CD4-positive, alpha-beta T cell (primary cell): ENCODE measurements at regions not wholly inside any gene's neighbourhood (a gene's known extent, or its start where the extent isn't known, plus 50 kb on each side); places are given as distances from the start of the nearest gene placed in this dataset.

Source experiments
- ATAC-seq: fragments of 200-7000 bp; cut with Tn5 transposase; one replicate; pipeline ENCODE4 v1.10.0; 2022; ENCODE audit warnings: mild to moderate bottlenecking; ENCODE audit not compliant: poor library complexity
- CTCF ChIA-PET: fragments of 350-600 bp; sonication (Branson Sonifier 250); formaldehyde crosslinking; loops from one replicate; lab custom pipeline; 2021; ENCODE audit warnings: antibody characterized with exemption, inconsistent platforms; lab: Charles Lee
- POLR2A ChIA-PET: fragments of 350-600 bp; sonication (Branson Sonifier 250); formaldehyde crosslinking; loops from one replicate; lab custom pipeline; 2021; ENCODE audit warnings: antibody characterized with exemption, inconsistent platforms; lab: Charles Lee
- DNase-seq, 14 experiments: peaks; one replicate each; pipeline ENCODE4 v3.0.0-alpha.2; 2013 to 2020; ENCODE audit warnings: mixed read lengths in 2 of 14
- H3K27ac ChIP-seq, 2 donors: one replicate each; pipeline versions ENCODE4 v1.5.1 to v1.7.0; 2013; ENCODE audit warnings: low read length in 2 of 2, low read depth in 1 of 2, mild to moderate bottlenecking in 1 of 2
- H3K27me3 ChIP-seq, 2 experiments: 1 replicate in 1 of 2; 2 replicates in 1 of 2; pipeline versions ENCODE4 v1.6.1 to v1.7.0; 2013; ENCODE audit warnings: low read length in 2 of 2, control low read depth in 1 of 2, mild to moderate bottlenecking in 1 of 2, moderate library complexity in 1 of 2; ENCODE audit not compliant: insufficient read depth in 2 of 2, control insufficient read depth in 1 of 2
- H3K36me3 ChIP-seq: one replicate; pipeline ENCODE4 v1.6.1; 2013; ENCODE audit warnings: low read length, control low read depth; ENCODE audit not compliant: insufficient read depth
- H3K4me1 ChIP-seq: one replicate; pipeline ENCODE4 v1.6.1; 2013; ENCODE audit warnings: low read length, control low read depth; ENCODE audit not compliant: insufficient read depth
- H3K4me3 ChIP-seq: one replicate; pipeline ENCODE4 v1.5.1; 2013; ENCODE audit warnings: mild to moderate bottlenecking, low read length, moderate library complexity
- H3K9me3 ChIP-seq, 2 experiments: 1 replicate in 1 of 2; 2 replicates in 1 of 2; pipeline versions ENCODE4 v1.6.1 to v1.7.0; 2013; ENCODE audit warnings: low read length in 2 of 2, mild to moderate bottlenecking in 2 of 2, control low read depth in 1 of 2, moderate library complexity in 1 of 2; ENCODE audit not compliant: control insufficient read depth in 1 of 2, insufficient read depth in 1 of 2
- H3K27ac Mint-ChIP-seq: one replicate; pipeline ENCODE4 v1.8.0; 2020; ENCODE audit warnings: mixed read lengths
- H3K27me3 Mint-ChIP-seq: one replicate; pipeline ENCODE4 v1.8.0; 2021; ENCODE audit warnings: mixed read lengths
- H3K36me3 Mint-ChIP-seq: one replicate; pipeline ENCODE4 v1.8.0; 2021; ENCODE audit warnings: low read depth, mixed read lengths
- H3K4me1 Mint-ChIP-seq: one replicate; pipeline ENCODE4 v1.8.0; 2021; ENCODE audit warnings: low read depth, mixed read lengths
- H3K4me3 Mint-ChIP-seq: one replicate; pipeline ENCODE4 v1.8.0; 2020; ENCODE audit warnings: mild to moderate bottlenecking, mixed read lengths
- H3K9me3 Mint-ChIP-seq: one replicate; pipeline ENCODE4 v1.8.0; 2020; ENCODE audit warnings: mixed read lengths
- intact Hi-C, 2 experiments: fragments of 100-400 bp; cut with DNase I in 1 of 2; cut with micrococcal nuclease in 1 of 2; formaldehyde crosslinking; loops; one replicate each; pipeline versions ENCODE4 v1.15.1 to v1.9.0; 2023 to 2025; cut with DNase I, micrococcal nuclease
- TF ChIP-seq, protein P1 (sequence below): fragments of 200-600 bp; IDR thresholded peaks from one replicate; pipeline ENCODE4 v1.8.0; 2022; ENCODE audit warnings: antibody characterized with exemption, mild to moderate bottlenecking

DNA sequence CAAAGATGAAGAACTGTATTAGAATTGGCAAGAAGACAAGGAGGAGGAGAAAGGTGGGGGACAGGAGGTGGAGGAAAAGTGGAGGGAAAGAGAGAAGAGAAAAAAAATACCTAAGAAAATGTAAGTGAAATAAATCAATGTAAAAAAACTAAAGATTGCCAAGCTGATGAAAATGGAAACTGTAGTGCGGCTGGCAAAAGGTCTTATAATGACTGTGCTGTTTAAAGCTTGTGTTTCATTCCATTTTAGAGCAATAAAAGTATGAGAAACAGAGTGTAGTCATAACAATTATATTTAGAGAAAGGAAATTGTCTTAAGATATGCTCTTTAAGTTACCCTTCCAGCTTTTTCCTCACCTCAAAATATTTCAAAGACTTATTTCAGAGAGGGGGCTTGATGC, 670.5 kb upstream of the SEMA6A start:
- H3K36me3 ChIP-seq = no peaks in the 10 kb centered on the region
- no peak overlapping the region for H3K27ac ChIP-seq
- intact Hi-C loops = no loop called here
- ChIA-PET POLR2A (no interaction called here), CTCF (no interaction called here)
- ATAC-seq (no peak), DNase-seq (no peak)
- no peaks in the 10 kb centered on the region for H3K4me1 ChIP-seq
- H3K27ac Mint-ChIP-seq = no peak overlapping the region
- H3K9me3 Mint-ChIP-seq = peaks cover 6% of the 10 kb centered on the region
- H3K9me3 ChIP-seq = peaks cover 0 to 11% of the 10 kb centered on the region in 2 experiments
- H3K27me3 ChIP-seq = no peaks in the 10 kb centered on the region
- TF ChIP-seq, protein P1, sequence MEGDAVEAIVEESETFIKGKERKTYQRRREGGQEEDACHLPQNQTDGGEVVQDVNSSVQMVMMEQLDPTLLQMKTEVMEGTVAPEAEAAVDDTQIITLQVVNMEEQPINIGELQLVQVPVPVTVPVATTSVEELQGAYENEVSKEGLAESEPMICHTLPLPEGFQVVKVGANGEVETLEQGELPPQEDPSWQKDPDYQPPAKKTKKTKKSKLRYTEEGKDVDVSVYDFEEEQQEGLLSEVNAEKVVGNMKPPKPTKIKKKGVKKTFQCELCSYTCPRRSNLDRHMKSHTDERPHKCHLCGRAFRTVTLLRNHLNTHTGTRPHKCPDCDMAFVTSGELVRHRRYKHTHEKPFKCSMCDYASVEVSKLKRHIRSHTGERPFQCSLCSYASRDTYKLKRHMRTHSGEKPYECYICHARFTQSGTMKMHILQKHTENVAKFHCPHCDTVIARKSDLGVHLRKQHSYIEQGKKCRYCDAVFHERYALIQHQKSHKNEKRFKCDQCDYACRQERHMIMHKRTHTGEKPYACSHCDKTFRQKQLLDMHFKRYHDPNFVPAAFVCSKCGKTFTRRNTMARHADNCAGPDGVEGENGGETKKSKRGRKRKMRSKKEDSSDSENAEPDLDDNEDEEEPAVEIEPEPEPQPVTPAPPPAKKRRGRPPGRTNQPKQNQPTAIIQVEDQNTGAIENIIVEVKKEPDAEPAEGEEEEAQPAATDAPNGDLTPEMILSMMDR = no peak
- H3K4me1 Mint-ChIP-seq = no peaks in the 10 kb centered on the region
- no peaks in the 10 kb centered on the region for H3K36me3 Mint-ChIP-seq
- H3K4me3 ChIP-seq = no peak overlapping the region
- no peaks in the 10 kb centered on the region for H3K27me3 Mint-ChIP-seq
- no peak overlapping the region for H3K4me3 Mint-ChIP-seq

DNA sequence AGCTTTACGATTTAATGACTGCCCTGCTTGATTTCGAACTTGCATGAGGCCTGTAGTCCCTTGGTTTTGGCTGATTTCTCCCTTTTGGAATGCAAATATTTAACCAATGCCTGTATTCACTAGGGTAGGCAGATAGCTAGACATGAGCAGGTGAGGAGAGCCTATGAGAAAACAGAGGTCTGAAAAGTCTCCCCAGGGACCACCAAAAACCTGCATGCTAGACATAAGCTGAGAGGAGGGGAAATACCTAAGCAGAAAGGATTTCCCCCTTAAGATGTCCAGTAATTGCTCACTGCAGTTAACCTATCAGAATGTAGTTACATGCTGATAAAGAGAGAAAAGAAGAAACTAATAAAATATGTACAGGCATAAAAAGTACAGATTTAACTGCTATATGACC, 667.4 kb upstream of the SEMA6A start:
- Mint-ChIP-seq H3K9me3 (peaks cover 5% of the 10 kb centered on the region), H3K36me3 (no peaks in the 10 kb centered on the region), H3K27ac (no peak overlapping the region), H3K4me1 (no peaks in the 10 kb centered on the region), H3K27me3 (no peaks in the 10 kb centered on the region), H3K4me3 (no peak overlapping the region)
- Histone ChIP-seq H3K27me3 (no peaks in the 10 kb centered on the region), H3K4me3 (no peak overlapping the region), H3K9me3 (peaks cover 0 to 11% of the 10 kb centered on the region in 2 experiments), H3K27ac (no peak overlapping the region), H3K36me3 (no peaks in the 10 kb centered on the region), H3K4me1 (no peaks in the 10 kb centered on the region)
- TF ChIP-seq, protein P1 = no peak
- POLR2A ChIA-PET = no interaction called here
- ATAC-seq (no peak), DNase-seq (no peak)
- CTCF ChIA-PET = no interaction called here
- intact Hi-C loops = no loop called here

DNA sequence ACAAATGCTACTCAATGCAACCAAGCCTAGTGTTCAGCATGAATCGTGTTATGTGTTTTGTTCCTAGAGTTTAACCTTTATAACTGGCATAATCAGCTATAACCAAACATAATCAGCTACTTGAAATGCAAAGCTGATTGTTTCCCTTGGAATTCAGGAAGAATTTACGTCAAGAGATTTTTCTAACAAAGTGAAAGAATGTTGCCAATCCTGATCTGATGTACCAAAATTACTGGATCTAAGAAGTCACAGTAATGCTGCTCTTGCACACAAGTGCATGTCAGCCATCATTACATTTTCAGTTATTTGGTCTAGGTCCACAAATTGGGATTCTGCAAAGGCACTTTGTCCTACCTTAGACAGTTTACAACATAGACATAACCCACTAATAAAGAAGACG, 662.3 kb upstream of the SEMA6A start:
- no peaks in the 10 kb centered on the region for H3K27me3 ChIP-seq
- no peaks in the 10 kb centered on the region for H3K36me3 Mint-ChIP-seq
- H3K9me3 Mint-ChIP-seq = no peaks in the 10 kb centered on the region
- H3K4me3 ChIP-seq = no peak overlapping the region
- ChIA-PET CTCF (no interaction called here), POLR2A (no interaction called here)
- no peak overlapping the region for H3K27ac Mint-ChIP-seq
- ATAC-seq (no peak), DNase-seq (no peak)
- H3K4me3 Mint-ChIP-seq = no peak overlapping the region
- intact Hi-C loops = no loop called here
- TF ChIP-seq, protein P1 = no peak
- no peaks in the 10 kb centered on the region for H3K4me1 Mint-ChIP-seq
- H3K27me3 Mint-ChIP-seq = no peaks in the 10 kb centered on the region
- H3K9me3 ChIP-seq = peaks cover 0 to 9% of the 10 kb centered on the region in 2 experiments
- H3K36me3 ChIP-seq = no peaks in the 10 kb centered on the region
- H3K4me1 ChIP-seq = no peaks in the 10 kb centered on the region
- no peak overlapping the region for H3K27ac ChIP-seq
